ENCODE measurements at regions not wholly inside any gene's neighbourhood (a gene's known extent, or its start where the extent isn't known, plus 50 kb on each side); places are given as distances from the start of the nearest gene placed in this dataset.

DNA sequence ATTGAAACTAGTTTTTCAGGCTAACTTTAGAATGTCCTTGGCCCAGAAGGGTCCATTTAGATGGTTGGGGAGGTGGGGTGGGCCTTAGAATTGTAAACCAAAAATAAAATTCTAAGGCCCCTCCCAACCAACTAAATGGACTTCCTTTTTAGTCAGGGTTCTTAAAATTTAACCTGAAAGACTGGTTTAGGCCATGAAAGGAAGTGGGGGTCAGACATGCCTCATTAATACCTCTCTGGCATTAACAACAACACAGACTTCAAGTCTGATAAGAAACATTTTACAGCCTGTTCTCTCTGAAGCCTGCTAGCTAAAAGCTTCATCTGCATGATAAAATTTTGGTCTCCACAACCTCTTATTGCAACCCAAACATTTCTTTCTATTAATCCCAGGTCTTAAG lies 65.5 kb upstream of the TNC start:
- no peak for DNase-seq
- H3K4me1 Mint-ChIP-seq (ENCODE audit: low read depth, unreplicated experiment) = peaks cover 11% of the 10 kb centered on the region
- no peaks in the 10 kb centered on the region for H3K36me3 Mint-ChIP-seq (ENCODE audit: insufficient read depth, unreplicated experiment)
- no peaks in the 10 kb centered on the region for H3K9me3 Mint-ChIP-seq (ENCODE audit: low read depth, unreplicated experiment)
- no peak overlapping the region for H3K4me3 Mint-ChIP-seq (ENCODE audit: low read depth, unreplicated experiment)
- no peak for TF ChIP-seq CTCF (IDR thresholded peaks at IDR 0.05; ENCODE audit: unreplicated experiment)
- CTCF ChIA-PET = no interaction called here
- BruUV-seq (replicated peaks) = no TSS peak
- no peak overlapping the region for H3K27ac Mint-ChIP-seq (ENCODE audit: unreplicated experiment)
- intact Hi-C loops (cut with micrococcal nuclease; ENCODE audit: unreplicated experiment) = no loop called here
- no peaks in the 10 kb centered on the region for H3K27me3 Mint-ChIP-seq (ENCODE audit: unreplicated experiment)

DNA sequence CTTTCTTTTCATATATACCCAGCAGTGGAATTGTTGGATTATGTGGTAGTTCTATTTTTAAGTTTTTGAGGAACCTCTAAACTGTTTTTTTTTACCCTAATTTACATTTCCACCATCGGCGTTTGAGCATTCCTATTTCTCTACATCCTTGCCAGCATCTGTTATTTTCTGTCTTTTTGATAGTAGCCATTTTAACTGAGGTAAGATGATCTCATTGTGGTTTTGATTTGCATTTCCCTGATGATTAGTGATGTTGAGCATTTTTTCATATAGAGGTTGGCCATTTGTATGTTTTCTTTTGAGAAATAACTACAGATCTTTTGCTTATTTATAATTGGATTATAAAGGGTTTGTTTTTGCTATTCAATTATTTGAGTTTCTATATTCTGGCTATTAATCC lies 71.7 kb upstream of the TNC start:
- no TSS peak for BruUV-seq (replicated peaks)
- peaks cover 10% of the 10 kb centered on the region for H3K4me1 Mint-ChIP-seq (ENCODE audit: low read depth, unreplicated experiment)
- intact Hi-C loops (cut with micrococcal nuclease; ENCODE audit: unreplicated experiment) = no loop called here
- no peaks in the 10 kb centered on the region for H3K27me3 Mint-ChIP-seq (ENCODE audit: unreplicated experiment)
- no peak for TF ChIP-seq CTCF (IDR thresholded peaks at IDR 0.05; ENCODE audit: unreplicated experiment)
- no peak overlapping the region for H3K4me3 Mint-ChIP-seq (ENCODE audit: low read depth, unreplicated experiment)
- no peaks in the 10 kb centered on the region for H3K36me3 Mint-ChIP-seq (ENCODE audit: insufficient read depth, unreplicated experiment)
- CTCF ChIA-PET = no interaction called here
- no peak for DNase-seq
- H3K27ac Mint-ChIP-seq (ENCODE audit: unreplicated experiment) = no peak overlapping the region
- H3K9me3 Mint-ChIP-seq (ENCODE audit: low read depth, unreplicated experiment) = no peaks in the 10 kb centered on the region

DNA sequence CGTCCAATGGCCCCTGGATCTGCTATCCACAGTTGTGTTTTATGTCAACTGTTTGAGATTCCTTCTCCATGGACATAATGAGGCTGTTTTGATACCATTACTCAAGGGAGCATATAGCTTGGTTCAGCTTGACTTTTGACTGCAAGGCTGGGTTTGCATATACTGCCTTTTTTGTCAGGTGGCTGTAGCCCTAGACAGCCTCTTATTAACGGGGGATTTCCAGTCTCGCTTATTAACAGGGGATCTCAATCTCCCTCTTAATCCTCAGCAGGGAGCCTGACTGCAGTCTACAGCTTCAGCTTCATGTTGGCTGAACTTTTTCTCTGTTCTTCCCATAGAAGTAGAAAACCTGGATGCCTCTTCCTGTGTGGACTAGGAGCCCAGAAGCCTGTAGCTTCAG lies 73.7 kb upstream of the TNC start:
- BruUV-seq (replicated peaks) = no TSS peak
- CTCF ChIA-PET = no interaction called here
- intact Hi-C loops (cut with micrococcal nuclease; ENCODE audit: unreplicated experiment) = no loop called here
- no peak for DNase-seq
- Mint-ChIP-seq H3K36me3 (ENCODE audit: insufficient read depth, unreplicated experiment) (no peaks in the 10 kb centered on the region), H3K4me3 (ENCODE audit: low read depth, unreplicated experiment) (no peak overlapping the region), H3K4me1 (ENCODE audit: low read depth, unreplicated experiment) (peaks cover 10% of the 10 kb centered on the region), H3K27ac (ENCODE audit: unreplicated experiment) (no peak overlapping the region), H3K9me3 (ENCODE audit: low read depth, unreplicated experiment) (no peaks in the 10 kb centered on the region), H3K27me3 (ENCODE audit: unreplicated experiment) (no peaks in the 10 kb centered on the region)
- TF ChIP-seq CTCF (IDR thresholded peaks at IDR 0.05; ENCODE audit: unreplicated experiment) = no peak

DNA sequence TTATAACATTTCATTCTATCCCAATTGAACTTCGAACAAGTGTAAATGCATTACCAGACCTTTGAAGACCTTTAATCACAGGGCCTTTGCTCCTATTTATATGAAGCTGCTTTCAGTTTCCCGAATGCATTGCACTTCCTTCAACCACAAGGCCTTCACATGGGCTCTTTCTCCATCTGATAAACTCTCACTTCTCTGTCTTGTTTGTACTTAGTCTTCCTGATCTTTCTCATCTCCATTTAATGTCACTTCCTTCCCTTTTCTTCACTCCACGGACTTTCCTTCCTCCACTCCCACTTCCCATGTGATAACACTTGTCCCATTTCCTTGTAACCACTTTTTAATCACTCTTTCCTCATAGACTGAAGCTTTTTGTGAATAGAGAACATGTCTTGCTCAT lies 74.3 kb upstream of the TNC start:
- Mint-ChIP-seq H3K9me3 (ENCODE audit: low read depth, unreplicated experiment) (no peaks in the 10 kb centered on the region), H3K4me3 (ENCODE audit: low read depth, unreplicated experiment) (no peak overlapping the region), H3K27me3 (ENCODE audit: unreplicated experiment) (no peaks in the 10 kb centered on the region), H3K4me1 (ENCODE audit: low read depth, unreplicated experiment) (peaks cover 10% of the 10 kb centered on the region), H3K36me3 (ENCODE audit: insufficient read depth, unreplicated experiment) (no peaks in the 10 kb centered on the region), H3K27ac (ENCODE audit: unreplicated experiment) (peak overlapping the region; percentile 46)
- intact Hi-C loops (cut with micrococcal nuclease; ENCODE audit: unreplicated experiment) = no loop called here
- CTCF ChIA-PET = no interaction called here
- no peak for TF ChIP-seq CTCF (IDR thresholded peaks at IDR 0.05; ENCODE audit: unreplicated experiment)
- DNase-seq = no peak
- BruUV-seq (replicated peaks) = no TSS peak

Measured in Calu3 (cell line).